HepG2 (cell line): ENCODE measurements at regions not wholly inside any gene's neighbourhood (a gene's known extent, or its start where the extent isn't known, plus 50 kb on each side); places are given as distances from the start of the nearest gene placed in this dataset.

ENCODE experiments used
- ARNTL ChIP-seq: sonication (generic); formaldehyde crosslinking; IDR thresholded peaks from 2 replicates; pipeline ENCODE4 v1.4.0; 2020; ENCODE audit warnings: mild to moderate bottlenecking, missing genetic modification reagents
- CHD4 ChIP-seq: fragments of 200-600 bp; sonication (generic); IDR thresholded peaks from 2 replicates; pipeline ENCODE4 v1.7.0; 2017; ENCODE audit warnings: mild to moderate bottlenecking, low read length, borderline replicate concordance
- ETV6 ChIP-seq: sonication (generic); formaldehyde crosslinking; conservative IDR thresholded peaks from 2 replicates; pipeline ENCODE4 v1.4.0; 2020; ENCODE audit warnings: missing genetic modification reagents
- HNRNPLL ChIP-seq: fragments of 200-400 bp; formaldehyde crosslinking; IDR thresholded peaks from 2 replicates; pipeline ENCODE4 v1.6.1; 2017; ENCODE audit warnings: mild to moderate bottlenecking, low read depth, low read length; ENCODE audit not compliant: poor library complexity, severe bottlenecking
- HOMEZ ChIP-seq: IDR thresholded peaks from 2 replicates; pipeline ENCODE4 v1.6.1; 2016; ENCODE audit warnings: low read depth
- IKZF5 ChIP-seq: IDR thresholded peaks from 2 replicates; pipeline ENCODE4 v1.6.1; 2018; ENCODE audit warnings: missing genetic modification reagents, mild to moderate bottlenecking, missing compliant biosample characterization
- JUN ChIP-seq: sonication (generic); formaldehyde crosslinking; IDR thresholded peaks from 2 replicates; pipeline ENCODE4 v1.4.0; 2020; ENCODE audit warnings: mild to moderate bottlenecking, missing genetic modification reagents
- JUND ChIP-seq: sonication (generic); formaldehyde crosslinking; IDR thresholded peaks from 2 replicates; pipeline ENCODE4 v1.8.0; 2022; ENCODE audit warnings: mild to moderate bottlenecking, missing genetic modification reagents
- KLF13 ChIP-seq: sonication (generic); formaldehyde crosslinking; IDR thresholded peaks from 2 replicates; pipeline ENCODE4 v1.4.0; 2020; ENCODE audit warnings: mild to moderate bottlenecking, missing genetic modification reagents
- MAFK ChIP-seq, 2 experiments: IDR thresholded peaks in 1 of 2; conservative IDR thresholded peaks in 1 of 2; 2 replicates each; pipeline ENCODE4 v1.6.1; 2011; ENCODE audit warnings: improper control_type of control experiment in 2 of 2, low read length in 2 of 2
- MATR3 ChIP-seq: sonication (generic); formaldehyde crosslinking; IDR thresholded peaks from 2 replicates; pipeline ENCODE4 v1.4.0; 2020; ENCODE audit warnings: missing genetic modification reagents
- MIER2 ChIP-seq: IDR thresholded peaks from 2 replicates; pipeline ENCODE4 v1.6.1; 2016; ENCODE audit warnings: missing biosample characterization, missing genetic modification reagents
- NFE2L2 ChIP-seq: fragments of 150-350 bp; IDR thresholded peaks from 2 replicates; pipeline ENCODE4 v1.6.1; 2014; ENCODE audit warnings: low read length
- SAFB2 ChIP-seq: sonication (generic); formaldehyde crosslinking; IDR thresholded peaks from 2 replicates; pipeline ENCODE4 v1.5.1; 2020; ENCODE audit warnings: missing genetic modification reagents, low read depth, mild to moderate bottlenecking, borderline replicate concordance
- SP2 ChIP-seq: sonication (generic); formaldehyde crosslinking; IDR thresholded peaks from 2 replicates; pipeline ENCODE4 v1.5.1; 2020; ENCODE audit warnings: mild to moderate bottlenecking, missing genetic modification reagents
- TCF7 ChIP-seq: sonication (generic); IDR thresholded peaks from 2 replicates; pipeline ENCODE4 v1.6.1; 2016; ENCODE audit warnings: antibody characterized with exemption, low read depth
- ZEB1 ChIP-seq: IDR thresholded peaks from 2 replicates; pipeline ENCODE4 v1.6.1; 2012; ENCODE audit warnings: mild to moderate bottlenecking, low read depth, inconsistent platforms; ENCODE audit not compliant: insufficient replicate concordance
- ZNF256 ChIP-seq: sonication (generic); formaldehyde crosslinking; conservative IDR thresholded peaks from 2 replicates; pipeline ENCODE4 v1.4.0; 2020; ENCODE audit warnings: missing genetic modification reagents
- ZNF3 ChIP-seq: IDR thresholded peaks from 2 replicates; pipeline ENCODE4 v1.7.0; 2017; ENCODE audit warnings: inconsistent platforms
- ZNF331 ChIP-seq: sonication (generic); formaldehyde crosslinking; IDR thresholded peaks from 2 replicates; pipeline ENCODE4 v1.4.0; 2020; ENCODE audit warnings: missing genetic modification reagents
- ZNF350 ChIP-seq: sonication (generic); formaldehyde crosslinking; IDR thresholded peaks from 2 replicates; pipeline ENCODE4 v1.4.0; 2020; ENCODE audit warnings: mild to moderate bottlenecking, low read depth, missing genetic modification reagents, borderline replicate concordance
- ZNF430 ChIP-seq: sonication (generic); formaldehyde crosslinking; IDR thresholded peaks from 2 replicates; pipeline ENCODE4 v1.9.0; 2021; ENCODE audit warnings: mild to moderate bottlenecking, missing genetic modification reagents
- ZNF670 ChIP-seq: sonication (generic); formaldehyde crosslinking; IDR thresholded peaks from 2 replicates; pipeline ENCODE4 v1.8.0; 2022; ENCODE audit warnings: mild to moderate bottlenecking, missing genetic modification reagents, borderline replicate concordance
- ZNF703 ChIP-seq: sonication (generic); formaldehyde crosslinking; IDR thresholded peaks from 2 replicates; pipeline ENCODE4 v1.5.1; 2020; ENCODE audit warnings: missing genetic modification reagents, mild to moderate bottlenecking, moderate library complexity, borderline replicate concordance
- ZNF75D ChIP-seq: sonication (generic); formaldehyde crosslinking; IDR thresholded peaks from 2 replicates; pipeline ENCODE4 v1.8.1; 2023; ENCODE audit warnings: missing genetic modification reagents, mild to moderate bottlenecking, borderline replicate concordance
- ZNF772 ChIP-seq: sonication (generic); formaldehyde crosslinking; IDR thresholded peaks from 2 replicates; pipeline ENCODE4 v1.5.0; 2020; ENCODE audit warnings: mild to moderate bottlenecking, missing genetic modification reagents
- ZNF773 ChIP-seq: sonication (generic); formaldehyde crosslinking; IDR thresholded peaks from 2 replicates; pipeline ENCODE4 v1.4.0; 2020; ENCODE audit warnings: missing genetic modification reagents, borderline replicate concordance

GRCh38 chr16:54628796-54629625 lies 301.7 kb upstream of the IRX5 start (continued):
- TF ChIP-seq CHD4 (0 out of 2 replicates have a peak, but pooled peaks have one; percentile 39), MATR3 (CRISPR knock-in tag) (no peak), ZNF703 (CRISPR knock-in tag) (peak; percentile 100), ZEB1 (peak; percentile 84), ZNF3 (no peak), SP2 (CRISPR knock-in tag) (no peak), ZNF430 (CRISPR knock-in tag) (peak; percentile 60; the same call in 1 of the 2 replicates), JUN (CRISPR knock-in tag) (no peak), NFE2L2 (no peak), MIER2 (CRISPR knock-in tag) (peak; percentile 71; the same call in 1 of the 2 replicates), ZNF350 (CRISPR knock-in tag) (peak; percentile 83), ARNTL (peak; percentile 75), IKZF5 (CRISPR knock-in tag) (peak; percentile 82), SAFB2 (CRISPR knock-in tag) (no peak), ZNF331 (peak; percentile 95), ZNF75D (CRISPR knock-in tag) (no peak), ETV6 (no peak; the same call in 1 of the 2 replicates), TCF7 (peak; percentile 100), ZNF772 (no peak), HNRNPLL (no peak), ZNF670 (CRISPR knock-in tag) (0 out of 2 replicates have a peak, but pooled peaks have one; percentile 18), ZNF256 (CRISPR knock-in tag) (0 out of 2 replicates have a peak, but pooled peaks have one; percentile 21), JUND (CRISPR knock-in tag) (0 out of 2 replicates have a peak, but pooled peaks have one; percentile 36), ZNF773 (CRISPR knock-in tag) (no peak), KLF13 (CRISPR knock-in tag) (no peak), HOMEZ (CRISPR knock-in tag) (no peak), MAFK (conservative IDR thresholded peaks at IDR 0.05 in 1 of 2, IDR thresholded peaks at IDR 0.05 in 1 of 2; ENCODE audit: low read length in 2 of 2) (no peak)
